Endothelial cell of umbilical vein (primary cell): ENCODE measurements at regions not wholly inside any gene's neighbourhood (a gene's known extent, or its start where the extent isn't known, plus 50 kb on each side); places are given as distances from the start of the nearest gene placed in this dataset.
A peak's percentile ranks its signal among the peaks of the same experiment; 100 is the strongest.

Source experiments
- BruUV-seq: library from RNA; stranded (reverse); fragments of 400-500 nt; replicated peaks from 2 replicates; lab custom pipeline; 2021; lab: Mats Ljungman, UMichigan
- CTCF ChIA-PET: fragments of 300-600, 350-600 bp; sonication (Branson Sonifier 250); formaldehyde crosslinking; loops from one replicate; lab custom pipeline; 2021; ENCODE audit warnings: antibody characterized with exemption, inconsistent platforms; lab: Charles Lee
- POLR2A ChIA-PET: fragments of 300-600, 350-600 bp; sonication (Branson Sonifier 250); formaldehyde crosslinking; loops from one replicate; lab custom pipeline; 2021; ENCODE audit warnings: antibody characterized with exemption, inconsistent platforms; lab: Charles Lee
- DNase-seq: peaks from one replicate; pipeline ENCODE4 v3.0.0-alpha.2; 2011; ENCODE audit warnings: low read depth, low spot score
- FAIRE-seq: peaks from 2 replicates; lab custom pipeline; 2011; peaks lifted over from hg19 to GRCh38; lab: Jason Lieb, UNC
- H2AFZ ChIP-seq: 2 replicates; pipeline ENCODE4 v1.6.0; 2012; ENCODE audit warnings: low read depth, low read length, control low read depth, inconsistent platforms
- H3K27ac ChIP-seq: 2 replicates; pipeline ENCODE4 v1.5.1; 2011; ENCODE audit warnings: low read depth, mild to moderate bottlenecking, control low read depth, low read length, moderate library complexity; ENCODE audit not compliant: insufficient read depth
- H3K27me3 ChIP-seq, 2 experiments: 2 replicates each; pipeline versions ENCODE4 v1.6.0 to v1.6.1; 2011; ENCODE audit warnings: low read length in 2 of 2, mixed read lengths in 1 of 2; ENCODE audit not compliant: control insufficient read depth in 2 of 2, insufficient read depth in 2 of 2
- H3K36me3 ChIP-seq, 2 experiments: 2 replicates in 1 of 2; 3 replicates in 1 of 2; pipeline ENCODE4 v1.5.1; 2011; ENCODE audit warnings: low read length in 2 of 2, mild to moderate bottlenecking in 1 of 2, moderate library complexity in 1 of 2; ENCODE audit not compliant: control insufficient read depth in 2 of 2, insufficient read depth in 2 of 2; ENCODE audit errors: extremely low read depth in 1 of 2
- H3K4me1 ChIP-seq: 3 replicates; pipeline ENCODE4 v1.5.1; 2011; ENCODE audit warnings: mild to moderate bottlenecking, low read length; ENCODE audit not compliant: control insufficient read depth, insufficient read depth; ENCODE audit errors: extremely low read depth
- H3K4me2 ChIP-seq: 2 replicates; pipeline ENCODE4 v1.6.1; 2011; ENCODE audit warnings: low read length, control low read depth, mixed read lengths; ENCODE audit not compliant: insufficient read depth
- H3K4me3 ChIP-seq, 3 experiments: fragments of 200-600 bp in 1 of 3; sonication (generic), shearing (Covaris generic) in 1 of 3; replicated peaks in 1 of 3; 2 replicates each; pipeline ENCODE4 v1.5.1; 2011 to 2016; ENCODE audit warnings: control low read depth in 3 of 3, low read length in 3 of 3, mild to moderate bottlenecking in 2 of 3, inconsistent platforms in 1 of 3, low read depth in 1 of 3, moderate library complexity in 1 of 3; ENCODE audit not compliant: insufficient read depth in 1 of 3
- H3K79me2 ChIP-seq: 2 replicates; pipeline ENCODE4 v1.6.0; 2012; ENCODE audit warnings: low read length, inconsistent platforms; ENCODE audit not compliant: control insufficient read depth, insufficient read depth
- H3K9ac ChIP-seq: replicated peaks from 2 replicates; pipeline ENCODE3; 2011; ENCODE audit warnings: low read length, control low read depth; ENCODE audit not compliant: insufficient read depth; ENCODE audit errors: extremely low read depth
- H3K9me1 ChIP-seq: replicated peaks from 3 replicates; pipeline ENCODE4 v1.6.0; 2011; ENCODE audit warnings: mild to moderate bottlenecking, low read length; ENCODE audit not compliant: control insufficient read depth, insufficient read depth; ENCODE audit errors: extremely low read depth
- H3K9me3 ChIP-seq: replicated peaks from 2 replicates; pipeline ENCODE4 v1.5.1; 2012; ENCODE audit warnings: low read length, inconsistent platforms; ENCODE audit not compliant: control insufficient read depth, insufficient read depth
- H4K20me1 ChIP-seq: replicated peaks from 2 replicates; pipeline ENCODE3; 2011; ENCODE audit warnings: mild to moderate bottlenecking, low read length; ENCODE audit not compliant: control insufficient read depth, insufficient read depth; ENCODE audit errors: extremely low read depth
- CTCF ChIP-seq, 2 donors: IDR thresholded peaks; 1 replicate in 1 of 2; 2 replicates in 1 of 2; pipeline ENCODE4 v1.5.1; 2011; ENCODE audit warnings: low read length in 2 of 2, mild to moderate bottlenecking in 2 of 2, moderate library complexity in 2 of 2, control low read depth in 1 of 2, inconsistent platforms in 1 of 2, low read depth in 1 of 2; ENCODE audit not compliant: insufficient read depth in 1 of 2; ENCODE audit errors: extremely low read depth in 1 of 2
- EZH2 ChIP-seq: IDR thresholded peaks from 2 replicates; pipeline ENCODE4 v1.6.1; 2012; ENCODE audit warnings: borderline replicate concordance, low read depth, mild to moderate bottlenecking, moderate library complexity, low read length, inconsistent platforms; ENCODE audit not compliant: severe bottlenecking
- FOS ChIP-seq: IDR thresholded peaks from 2 replicates; pipeline ENCODE4 v1.6.1; 2011; ENCODE audit warnings: mild to moderate bottlenecking, low read length, moderate library complexity, borderline replicate concordance; ENCODE audit not compliant: insufficient read depth
- GATA2 ChIP-seq: IDR thresholded peaks from 2 replicates; pipeline ENCODE4 v1.7.0; 2011; ENCODE audit warnings: low read depth, mild to moderate bottlenecking, moderate library complexity, mixed read lengths, low read length; ENCODE audit not compliant: insufficient read length, insufficient read depth
- JUN ChIP-seq: IDR thresholded peaks from 2 replicates; pipeline ENCODE4 v1.6.1; 2011; ENCODE audit warnings: borderline replicate concordance, low read depth; ENCODE audit not compliant: insufficient read length, insufficient read depth
- MAX ChIP-seq: IDR thresholded peaks from 2 replicates; pipeline ENCODE4 v1.6.1; 2011; ENCODE audit not compliant: insufficient read depth, insufficient read length
- MYC ChIP-seq: IDR thresholded peaks from one replicate; pipeline ENCODE4 v1.6.1; 2011; ENCODE audit warnings: mild to moderate bottlenecking, low read depth, low read length
- POLR2A ChIP-seq: IDR thresholded peaks from 2 replicates; pipeline ENCODE4 v1.6.1; 2012; ENCODE audit warnings: low read depth, mild to moderate bottlenecking, control low read depth, low read length
- POLR2AphosphoS5 ChIP-seq: IDR thresholded peaks from 2 replicates; pipeline ENCODE4 v1.6.1; 2012; ENCODE audit warnings: low read depth, mild to moderate bottlenecking, control low read depth, low read length, moderate library complexity; ENCODE audit not compliant: insufficient read depth
- dilution Hi-C: fragments of 300-500 bp; cut with MboI; formaldehyde crosslinking; loops from one replicate; pipeline ENCODE4 v1.15.0; 2019; ENCODE audit warnings: low sequenced_read_pairs; ENCODE audit not compliant: extremely low pct_ligation_motif_present
- intact Hi-C: fragments of 100-400 bp; cut with micrococcal nuclease; formaldehyde crosslinking; loops from one replicate; pipeline ENCODE4 v1.10.0; 2022

GRCh38 chr6:55974688-55975087, 99.3 kb upstream of the BMP5 start:
- H3K36me3 ChIP-seq = no peaks in the 10 kb centered on the region
- FAIRE-seq (peak; percentile 69), DNase-seq (peak; percentile 11)
- no peaks in the 10 kb centered on the region for H4K20me1 ChIP-seq
- dilution Hi-C loops (no loop called here), intact Hi-C loops (no loop called here)
- POLR2A ChIA-PET = no interaction called here
- H3K79me2 ChIP-seq = no peaks in the 10 kb centered on the region
- H3K4me2 ChIP-seq = no peak overlapping the region
- no peak overlapping the region for H3K4me3 ChIP-seq
- CTCF ChIA-PET = interaction anchor here (1.2 kb wide), 1 partner anchor 318 kb away, joined by 6 read pairs; no protein-coding TSS in a partner anchor
- no peak for TF ChIP-seq CTCF (IDR thresholded peaks at IDR 0.05; ENCODE audit: extremely low read depth in 1 of 2, insufficient read depth in 1 of 2, low read depth in 1 of 2, low read length in 2 of 2)
- TF ChIP-seq MYC = no peak
- no peak for TF ChIP-seq GATA2
- TF ChIP-seq JUN = no peak
- no peak for TF ChIP-seq POLR2A
- TF ChIP-seq POLR2AphosphoS5 = no peak
- TF ChIP-seq MAX = no peak
- no peak for TF ChIP-seq EZH2
- no peak for TF ChIP-seq FOS
- no peak overlapping the region for H3K9ac ChIP-seq
- H2AFZ ChIP-seq = peak overlapping the region; percentile 34
- H3K4me1 ChIP-seq = peaks cover 3% of the 10 kb centered on the region
- H3K27me3 ChIP-seq = no peaks in the 10 kb centered on the region
- no TSS peak for BruUV-seq
- peaks cover 2% of the 10 kb centered on the region for H3K9me1 ChIP-seq
- no peaks in the 10 kb centered on the region for H3K9me3 ChIP-seq
- H3K27ac ChIP-seq = no peak overlapping the region
